ENCODE measurements at regions not wholly inside any gene's neighbourhood (a gene's known extent, or its start where the extent isn't known, plus 50 kb on each side); places are given as distances from the start of the nearest gene placed in this dataset.

- Histone ChIP-seq H3K4me2 (ENCODE audit: low read length) (peak overlapping the region; percentile 87), H3K36me3 (ENCODE audit: insufficient read depth, low read length) (no peaks in the 10 kb centered on the region), H3K79me2 (ENCODE audit: insufficient read depth, low read length) (peaks cover 49% of the 10 kb centered on the region), H3K4me1 (ENCODE audit: insufficient read depth, low read length) (peaks cover 18% of the 10 kb centered on the region), H4K20me1 (ENCODE audit: insufficient read depth, low read length) (peaks cover 5% of the 10 kb centered on the region), H3K27ac (ENCODE audit: low read depth, low read length) (peak overlapping the region; percentile 91), H3K9me3 (ENCODE audit: insufficient read depth, low read depth, low read length) (no peaks in the 10 kb centered on the region), H3K9ac (ENCODE audit: low read length) (peak overlapping the region; percentile 91), H3K27me3 (ENCODE audit: insufficient read depth, low read length) (no peaks in the 10 kb centered on the region), H2AFZ (ENCODE audit: low read depth, low read length) (peak overlapping the region; percentile 91), H3K4me3 (ENCODE audit: insufficient read depth, low read depth, low read length) (peak overlapping the region; percentile 83)
- Mint-ChIP-seq H3K4me1 (ENCODE audit: low read depth, unreplicated experiment) (peaks cover 27% of the 10 kb centered on the region), H3K4me3 (ENCODE audit: unreplicated experiment) (peak overlapping the region; percentile 95), H3K27ac (ENCODE audit: unreplicated experiment) (peak overlapping the region; percentile 83), H3K27me3 (ENCODE audit: low read depth, unreplicated experiment) (no peaks in the 10 kb centered on the region), H3K9me3 (ENCODE audit: unreplicated experiment) (no peaks in the 10 kb centered on the region), H3K36me3 (ENCODE audit: low read depth, unreplicated experiment) (no peaks in the 10 kb centered on the region)
- TF ChIP-seq CTCF (IDR thresholded peaks at IDR 0.05; ENCODE audit: insufficient read depth, low read depth, low read length) (no peak), EZH2 (IDR thresholded peaks at IDR 0.05; ENCODE audit: insufficient read depth, low read length) (no peak)
- DNase-seq (ENCODE audit: low read depth) (peak; percentile 53), FAIRE-seq (no peak)
Observed at GRCh38 chr14:89618811-89619551, 201.9 kb upstream of the FOXN3 start.

GRCh38 chr14:89618330-89618708 lies 201.3 kb upstream of the FOXN3 start:
- H2AFZ ChIP-seq (ENCODE audit: low read depth, low read length) = peak overlapping the region; percentile 29
- H3K27me3 ChIP-seq (ENCODE audit: insufficient read depth, low read length) = no peaks in the 10 kb centered on the region
- no peak for DNase-seq (ENCODE audit: low read depth)
- peaks cover 10% of the 10 kb centered on the region for H4K20me1 ChIP-seq (ENCODE audit: insufficient read depth, low read length)
- H3K9ac ChIP-seq (ENCODE audit: low read length) = peak overlapping the region; percentile 91
- TF ChIP-seq EZH2 (IDR thresholded peaks at IDR 0.05; ENCODE audit: insufficient read depth, low read length) = no peak
- H3K36me3 ChIP-seq (ENCODE audit: insufficient read depth, low read length) = no peaks in the 10 kb centered on the region
- peak overlapping the region; percentile 87 for H3K4me2 ChIP-seq (ENCODE audit: low read length)
- H3K27ac ChIP-seq (ENCODE audit: low read depth, low read length) = peak overlapping the region; percentile 91
- Mint-ChIP-seq H3K27me3 (ENCODE audit: low read depth, unreplicated experiment) (no peaks in the 10 kb centered on the region), H3K36me3 (ENCODE audit: low read depth, unreplicated experiment) (no peaks in the 10 kb centered on the region), H3K27ac (ENCODE audit: unreplicated experiment) (peak overlapping the region; percentile 83), H3K9me3 (ENCODE audit: unreplicated experiment) (no peaks in the 10 kb centered on the region), H3K4me3 (ENCODE audit: unreplicated experiment) (peak overlapping the region; percentile 95), H3K4me1 (ENCODE audit: low read depth, unreplicated experiment) (peaks cover 33% of the 10 kb centered on the region)
- peaks cover 56% of the 10 kb centered on the region for H3K79me2 ChIP-seq (ENCODE audit: insufficient read depth, low read length)
- no peak for FAIRE-seq
- peaks cover 18% of the 10 kb centered on the region for H3K4me1 ChIP-seq (ENCODE audit: insufficient read depth, low read length)
- H3K9me3 ChIP-seq (ENCODE audit: insufficient read depth, low read depth, low read length) = no peaks in the 10 kb centered on the region
- H3K4me3 ChIP-seq (ENCODE audit: insufficient read depth, low read depth, low read length) = peak overlapping the region; percentile 83

GRCh38 chr14:89617481-89618329 lies 200.7 kb upstream of the FOXN3 start:
- Mint-ChIP-seq H3K9me3 (ENCODE audit: unreplicated experiment) (no peaks in the 10 kb centered on the region), H3K4me1 (ENCODE audit: low read depth, unreplicated experiment) (peaks cover 37% of the 10 kb centered on the region), H3K36me3 (ENCODE audit: low read depth, unreplicated experiment) (no peaks in the 10 kb centered on the region), H3K4me3 (ENCODE audit: unreplicated experiment) (peak overlapping the region; percentile 95), H3K27ac (ENCODE audit: unreplicated experiment) (peak overlapping the region; percentile 83), H3K27me3 (ENCODE audit: low read depth, unreplicated experiment) (no peaks in the 10 kb centered on the region)
- Histone ChIP-seq H2AFZ (ENCODE audit: low read depth, low read length) (peak overlapping the region; percentile 7), H3K27me3 (ENCODE audit: insufficient read depth, low read length) (no peaks in the 10 kb centered on the region), H3K27ac (ENCODE audit: low read depth, low read length) (peak overlapping the region; percentile 91), H3K4me2 (ENCODE audit: low read length) (peak overlapping the region; percentile 87), H3K9me3 (ENCODE audit: insufficient read depth, low read depth, low read length) (no peaks in the 10 kb centered on the region), H3K79me2 (ENCODE audit: insufficient read depth, low read length) (peaks cover 60% of the 10 kb centered on the region), H3K4me3 (ENCODE audit: insufficient read depth, low read depth, low read length) (peak overlapping the region; percentile 83), H3K4me1 (ENCODE audit: insufficient read depth, low read length) (peaks cover 18% of the 10 kb centered on the region), H3K36me3 (ENCODE audit: insufficient read depth, low read length) (no peaks in the 10 kb centered on the region), H3K9ac (ENCODE audit: low read length) (peak overlapping the region; percentile 91), H4K20me1 (ENCODE audit: insufficient read depth, low read length) (peaks cover 10% of the 10 kb centered on the region)
- FAIRE-seq (no peak), DNase-seq (ENCODE audit: low read depth) (peak; percentile 66)
- TF ChIP-seq EZH2 (IDR thresholded peaks at IDR 0.05; ENCODE audit: insufficient read depth, low read length) = no peak
- no peak for TF ChIP-seq CTCF (IDR thresholded peaks at IDR 0.05; ENCODE audit: insufficient read depth, low read depth, low read length)
